GM19023 (cell line): ENCODE measurements at regions not wholly inside any gene's neighbourhood (a gene's known extent, or its start where the extent isn't known, plus 50 kb on each side); places are given as distances from the start of the nearest gene placed in this dataset.
"Not testable (repeated sequence)": the region's sequence is repeated elsewhere in the genome, so short reads cannot be mapped to it uniquely, and the experiment has no call there.

Source experiments
- ATAC-seq: cut with Tn5 transposase; IDR thresholded peaks from one replicate; pipeline ENCODE4 v1.9.1; 2021; ENCODE audit warnings: mild to moderate bottlenecking, moderate library complexity; ENCODE audit not compliant: unreplicated experiment

GRCh38 chr16:66182592-66182991, 183.9 kb upstream of the CDH5 start:
- no peak for ATAC-seq

DNA sequence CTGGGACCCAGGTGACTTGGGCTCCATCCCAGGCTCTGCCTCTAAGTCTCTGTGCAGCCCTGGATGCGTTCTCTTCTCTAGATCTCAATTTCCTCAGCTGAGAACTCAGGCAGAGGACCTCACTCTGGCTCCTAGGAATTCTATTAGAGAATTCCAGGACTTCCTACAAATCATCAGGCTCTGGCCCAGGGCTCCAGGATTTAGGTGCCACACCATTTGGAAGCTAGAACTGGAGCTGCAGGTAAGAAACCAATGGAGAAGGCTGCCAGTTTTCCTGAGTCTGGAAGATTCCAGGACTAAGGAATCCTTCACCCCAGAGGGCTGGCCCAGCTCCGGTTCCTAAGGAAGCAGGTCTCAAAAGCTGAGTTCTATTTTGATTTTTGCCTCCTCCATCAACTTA, 189.8 kb upstream of the CDH5 start:
- no peak for ATAC-seq

DNA sequence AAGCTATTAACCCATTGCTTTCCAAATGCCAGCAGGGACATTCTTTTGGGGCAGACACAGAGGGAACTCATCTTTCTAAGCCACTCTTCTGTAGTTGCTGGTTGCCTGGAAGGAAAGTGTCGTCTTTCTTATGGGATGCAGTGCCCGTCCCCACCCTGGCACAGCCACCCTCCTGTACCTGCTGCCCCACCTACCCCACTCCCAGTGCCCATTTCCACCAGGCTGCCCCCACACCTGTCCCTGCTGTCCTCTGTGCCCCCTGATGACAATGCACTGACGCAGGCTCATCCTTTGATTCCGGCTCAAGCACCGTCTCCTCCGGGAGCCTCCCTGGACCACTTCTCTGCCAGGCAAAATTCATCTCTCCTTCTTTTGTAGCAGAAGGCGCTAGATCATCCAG, 190.4 kb upstream of the CDH5 start:
- no peak for ATAC-seq

DNA sequence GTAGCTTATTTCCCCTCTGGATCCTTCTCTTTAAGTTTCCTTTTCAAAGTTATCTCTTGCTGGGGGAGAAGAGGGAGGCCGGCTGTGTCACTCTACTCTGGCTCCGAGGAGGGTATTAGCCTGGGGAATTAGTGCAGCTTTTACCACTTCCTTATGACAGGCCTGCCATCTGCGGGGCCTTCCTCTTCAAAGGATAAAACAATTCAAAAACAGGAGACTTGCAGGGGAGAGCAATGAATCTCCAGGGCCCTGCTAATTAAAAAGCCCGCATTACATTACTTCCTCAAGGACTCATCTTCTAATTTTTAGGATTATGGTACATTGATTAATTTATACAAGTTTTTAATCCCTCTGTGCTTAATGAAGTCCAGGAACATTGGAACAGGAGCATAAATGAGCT, 190.9 kb upstream of the CDH5 start:
- ATAC-seq: no peak

GRCh38 chr16:66175058-66175457, 191.4 kb upstream of the CDH5 start:
- no peak for ATAC-seq

- not testable (repeated sequence) for ATAC-seq
Measured at GRCh38 chr16:66173796-66174195, 192.7 kb upstream of the CDH5 start.

GRCh38 chr16:66173181-66173580, 193.3 kb upstream of the CDH5 start:
- ATAC-seq: not testable (repeated sequence)

- ATAC-seq: no peak
Measured at GRCh38 chr16:66172463-66172862, 194.0 kb upstream of the CDH5 start.

GRCh38 chr16:66171578-66171977, 194.9 kb upstream of the CDH5 start:
- ATAC-seq: no peak

DNA sequence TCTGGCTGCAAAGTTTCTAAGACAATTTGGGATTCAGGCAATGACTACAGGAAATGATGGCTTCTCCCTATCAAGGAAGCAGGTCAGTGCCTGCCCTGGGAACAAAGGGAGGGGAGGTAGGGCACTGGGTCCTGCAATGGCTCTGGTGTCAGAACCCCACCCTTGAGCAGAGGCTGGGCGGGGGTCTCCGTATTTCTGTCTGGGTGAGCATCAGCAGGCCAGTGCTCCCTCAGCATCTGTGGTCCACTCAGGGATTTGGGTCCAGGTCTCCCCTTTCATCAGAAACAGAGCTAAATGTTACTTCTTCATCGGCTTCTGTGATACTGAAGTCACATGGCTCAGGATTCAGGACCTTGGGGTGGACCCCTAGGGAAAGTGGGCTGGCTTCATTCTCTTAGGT, 195.5 kb upstream of the CDH5 start:
- no peak for ATAC-seq

- ATAC-seq: no peak
Measured at GRCh38 chr16:66169817-66170216, 196.7 kb upstream of the CDH5 start.

- no peak for ATAC-seq
Measured at GRCh38 chr16:66168777-66169176, 197.7 kb upstream of the CDH5 start.

DNA sequence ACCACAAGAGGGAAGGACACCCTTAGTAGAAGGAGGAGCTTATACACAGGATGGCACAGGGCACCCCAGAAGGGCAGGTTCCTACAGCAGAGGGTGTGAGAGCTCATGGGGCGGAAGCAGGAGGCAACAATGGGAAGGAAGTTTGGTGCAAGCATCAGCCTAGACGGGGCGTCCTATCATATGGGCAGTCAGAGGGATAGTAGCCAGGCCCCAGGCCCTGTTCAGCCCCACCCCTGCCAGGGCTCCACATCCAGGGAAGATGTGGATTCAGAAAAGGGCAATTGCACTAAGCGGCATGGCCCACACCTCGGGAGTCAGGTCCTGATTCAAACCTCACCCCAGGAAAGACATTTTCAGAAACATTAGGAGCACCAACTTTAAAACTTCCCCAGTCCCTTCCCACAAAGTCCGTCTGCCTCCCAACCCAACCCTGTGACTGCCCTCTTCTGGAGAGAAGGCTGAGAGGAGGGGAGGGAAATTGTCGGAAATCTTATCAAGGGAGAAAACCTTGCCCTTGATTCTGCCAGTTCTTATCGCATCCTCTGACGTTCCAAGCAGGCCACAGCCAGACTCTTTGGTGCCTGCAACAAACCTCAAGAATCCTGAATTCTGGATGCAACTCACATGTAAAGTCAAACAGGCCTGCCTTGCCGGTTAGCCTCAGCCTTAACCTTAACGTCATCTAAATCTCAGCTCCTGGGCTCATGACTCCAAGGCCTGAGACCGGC, 198.8 kb upstream of the CDH5 start:
- no peak for ATAC-seq

DNA sequence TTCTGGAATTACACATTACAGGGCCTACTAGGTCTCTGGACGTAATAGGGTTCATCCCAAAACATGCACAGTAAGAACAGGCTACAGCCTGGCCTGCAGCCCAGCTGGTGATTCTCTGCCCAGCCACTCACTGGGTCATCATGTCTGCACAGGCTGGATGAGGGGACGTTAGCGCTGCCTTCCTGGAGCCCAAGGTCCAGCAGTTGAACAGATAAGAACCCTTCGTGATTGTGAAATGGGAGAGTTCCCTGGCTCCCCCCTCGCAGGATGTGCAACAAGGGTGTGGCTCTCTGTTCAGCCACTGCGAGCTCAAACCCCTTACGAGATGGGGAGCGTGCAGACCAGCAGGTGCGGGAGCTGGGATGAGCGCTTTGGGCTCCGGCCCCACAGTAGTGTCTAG, 200.0 kb upstream of the CDH5 start:
- ATAC-seq: no peak

DNA sequence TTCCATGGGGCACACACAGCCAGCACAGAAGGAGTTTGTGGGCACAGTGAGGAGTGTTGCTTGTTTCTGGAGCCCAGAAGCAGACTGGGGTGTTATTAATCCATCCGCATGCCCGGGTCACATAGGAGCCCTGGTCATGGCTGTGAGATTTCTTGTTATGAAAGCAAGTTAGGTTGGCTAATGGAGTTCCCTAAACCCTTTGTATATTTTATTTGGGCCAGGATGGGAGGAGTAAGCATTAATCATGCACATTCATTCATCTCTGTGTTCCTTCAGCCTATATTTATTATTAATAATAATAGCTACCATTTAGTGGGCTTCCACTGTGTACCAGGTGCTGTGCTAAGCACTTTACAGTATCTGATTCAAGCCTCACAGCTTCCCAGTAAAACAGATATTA, 200.6 kb upstream of the CDH5 start:
- no peak for ATAC-seq

- no peak for ATAC-seq
Measured at GRCh38 chr16:66164581-66165247, 201.8 kb upstream of the CDH5 start.

DNA sequence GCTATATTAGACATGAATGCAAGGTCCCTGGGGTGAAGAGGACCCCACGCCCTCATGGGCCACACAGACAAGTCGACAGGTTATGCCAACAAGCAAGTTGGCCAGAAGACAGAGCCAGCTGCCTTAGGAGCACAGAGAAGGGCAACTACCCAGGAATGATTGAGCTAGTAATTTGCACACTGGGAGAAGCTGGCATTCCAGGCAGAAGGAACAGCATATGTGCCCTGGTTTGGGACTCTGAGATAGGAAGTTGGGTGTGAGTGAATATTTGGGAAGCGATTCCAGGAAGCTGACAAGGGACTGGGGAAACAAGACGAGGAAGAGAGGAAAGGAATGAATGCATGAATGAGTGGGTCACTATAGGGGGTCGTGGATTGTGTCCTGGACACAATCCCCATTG, 203.7 kb upstream of the CDH5 start:
- no peak for ATAC-seq

DNA sequence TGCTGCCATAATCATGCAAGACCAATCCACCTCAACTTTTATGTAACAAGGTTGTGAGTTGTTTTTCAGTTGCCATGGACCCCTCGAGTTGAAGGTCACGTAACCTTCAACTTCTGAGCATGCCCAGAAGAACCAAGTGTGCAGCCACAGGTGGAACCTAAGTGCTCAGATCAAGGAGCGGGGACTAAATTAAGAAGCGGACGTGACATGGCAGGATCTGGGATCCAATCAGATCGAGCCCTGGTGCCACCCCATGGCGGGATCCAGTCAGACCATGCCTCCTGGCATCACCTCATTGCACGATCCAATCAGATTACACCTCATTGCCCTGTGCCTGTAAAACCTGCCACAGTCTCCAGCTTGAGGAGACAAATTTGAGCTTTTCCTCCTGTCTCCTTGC, 204.5 kb upstream of the CDH5 start:
- no peak for ATAC-seq

- ATAC-seq: no peak
Measured at GRCh38 chr16:66161269-66161668, 205.2 kb upstream of the CDH5 start.

DNA sequence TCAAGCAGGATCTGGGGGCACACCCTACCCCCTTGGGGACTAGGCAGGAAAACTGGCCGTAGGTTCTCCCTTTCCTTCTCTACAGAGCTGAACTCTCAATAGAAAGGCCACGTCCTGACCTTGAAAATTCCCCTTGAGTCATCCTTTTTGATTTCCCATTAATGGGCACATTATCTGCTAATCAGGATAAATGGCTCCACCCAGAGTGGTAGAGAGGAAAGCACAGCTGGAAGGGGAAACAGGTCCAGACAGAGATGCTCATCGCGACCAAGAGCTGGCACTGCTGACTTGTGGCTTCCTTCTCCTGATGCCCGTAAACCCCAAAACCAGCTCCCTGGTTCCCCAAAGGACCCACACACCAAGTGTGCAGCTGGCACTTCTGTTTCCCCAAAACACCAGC, 206.5 kb upstream of the CDH5 start:
- ATAC-seq: no peak

- ATAC-seq: no peak
Measured at GRCh38 chr16:66156538-66156937, 210.0 kb upstream of the CDH5 start.

GRCh38 chr16:66155933-66156332, 210.6 kb upstream of the CDH5 start:
- ATAC-seq: peak; percentile 53

GRCh38 chr16:66154801-66155200, 211.7 kb upstream of the CDH5 start:
- ATAC-seq: no peak
